B cell (primary cell): ENCODE measurements at regions not wholly inside any gene's neighbourhood (a gene's known extent, or its start where the extent isn't known, plus 50 kb on each side); places are given as distances from the start of the nearest gene placed in this dataset.

Source experiments
- ATAC-seq: fragments of 200-7000 bp; cut with Tn5 transposase; one replicate; pipeline ENCODE4 v1.10.0; 2021; ENCODE audit warnings: low read depth, mild to moderate bottlenecking, moderate number of reproducible peaks, moderate library complexity
- CTCF ChIA-PET: fragments of 350-600 bp; sonication (Branson Sonifier 250); formaldehyde crosslinking; loops from one replicate; lab custom pipeline; 2021; ENCODE audit warnings: antibody characterized with exemption, inconsistent platforms; lab: Charles Lee
- POLR2A ChIA-PET: fragments of 350-600 bp; sonication (Branson Sonifier 250); formaldehyde crosslinking; loops from one replicate; lab custom pipeline; 2021; ENCODE audit warnings: antibody characterized with exemption; lab: Charles Lee
- DNase-seq: peaks from one replicate; pipeline ENCODE4 v3.0.0; 2013
- H2AFZ ChIP-seq: 2 replicates; pipeline ENCODE4 v1.6.1; 2012; ENCODE audit warnings: mild to moderate bottlenecking, low read depth, low read length; ENCODE audit not compliant: insufficient read depth, poor library complexity, severe bottlenecking
- H3K27ac ChIP-seq, 2 donors: 1 replicate in 1 of 2; 2 replicates in 1 of 2; pipeline ENCODE4 v1.5.1; 2012 to 2013; ENCODE audit warnings: low read length in 2 of 2, mild to moderate bottlenecking in 2 of 2, moderate library complexity in 1 of 2
- H3K27me3 ChIP-seq, 4 experiments: fragments of 200-600 bp in 1 of 4; sonication (generic) in 1 of 4; replicated peaks in 1 of 4; 1 replicate in 2 of 4; 2 replicates in 2 of 4; pipeline versions ENCODE4 v1.6.1 to v1.7.0; 2013 to 2016; ENCODE audit warnings: low read length in 3 of 4, mild to moderate bottlenecking in 2 of 4, mixed read lengths in 1 of 4, moderate library complexity in 1 of 4; ENCODE audit not compliant: insufficient read depth in 4 of 4, control insufficient read depth in 3 of 4; ENCODE audit errors: control extremely low read depth in 1 of 4
- H3K36me3 ChIP-seq, 2 experiments: replicated peaks in 1 of 2; 1 replicate in 1 of 2; 2 replicates in 1 of 2; pipeline versions ENCODE4 v1.6.1 to v1.7.1; 2013; ENCODE audit warnings: low read length in 1 of 2; ENCODE audit not compliant: insufficient read depth in 2 of 2, control insufficient read depth in 1 of 2; ENCODE audit errors: control extremely low read depth in 1 of 2, extremely low read depth in 1 of 2
- H3K4me1 ChIP-seq, 2 donors: fragments of 200-600 bp in 1 of 2; sonication (generic) in 1 of 2; 1 replicate in 1 of 2; 2 replicates in 1 of 2; pipeline versions ENCODE4 v1.5.1 to v1.6.1; 2013 to 2017; ENCODE audit warnings: low read length in 2 of 2; ENCODE audit not compliant: control insufficient read depth in 2 of 2, insufficient read depth in 2 of 2
- H3K4me2 ChIP-seq: replicated peaks from 2 replicates; pipeline ENCODE3; 2012; ENCODE audit warnings: mild to moderate bottlenecking, low read depth, low read length; ENCODE audit not compliant: poor library complexity, severe bottlenecking
- H3K4me3 ChIP-seq, 5 experiments: fragments of 200-600 bp in 1 of 5; sonication (generic) in 1 of 5; 1 replicate in 3 of 5; 2 replicates in 2 of 5; pipeline versions ENCODE4 v1.5.1 to v1.7.0; 2011 to 2016; ENCODE audit warnings: low read length in 4 of 5, mild to moderate bottlenecking in 4 of 5, low read depth in 2 of 5, control low read depth in 1 of 5, moderate library complexity in 1 of 5; ENCODE audit not compliant: insufficient read depth in 1 of 5; ENCODE audit errors: control extremely low read depth in 1 of 5, extremely low read depth in 1 of 5
- H3K79me2 ChIP-seq: fragments of 200-600 bp; sonication (generic); one replicate; pipeline ENCODE4 v1.6.0; 2016; ENCODE audit warnings: low read length; ENCODE audit not compliant: control insufficient read depth, insufficient read depth
- H3K9ac ChIP-seq: fragments of 200-600 bp; sonication (generic); 2 replicates; pipeline ENCODE4 v1.6.1; 2017; ENCODE audit warnings: mild to moderate bottlenecking, low read length, moderate library complexity
- H3K9me3 ChIP-seq, 3 donors: one replicate each; pipeline versions ENCODE4 v1.6.1 to v1.7.1; 2013; ENCODE audit warnings: low read length in 2 of 3; ENCODE audit not compliant: control insufficient read depth in 2 of 3, insufficient read depth in 1 of 3; ENCODE audit errors: control extremely low read depth in 1 of 3
- H4K20me1 ChIP-seq: 2 replicates; pipeline ENCODE4 v1.6.0; 2012; ENCODE audit warnings: mild to moderate bottlenecking, low read length; ENCODE audit not compliant: insufficient read depth, control insufficient read depth, poor library complexity, severe bottlenecking
- H3K27ac Mint-ChIP-seq: one replicate; pipeline ENCODE4 v1.8.0; 2021; ENCODE audit warnings: mixed read lengths
- H3K27me3 Mint-ChIP-seq: one replicate; pipeline ENCODE4 v1.8.0; 2021; ENCODE audit warnings: mixed read lengths
- H3K4me1 Mint-ChIP-seq: one replicate; pipeline ENCODE4 v1.8.0; 2021; ENCODE audit warnings: mixed read lengths
- H3K4me3 Mint-ChIP-seq: one replicate; pipeline ENCODE4 v1.8.0; 2021; ENCODE audit warnings: mixed read lengths
- H3K9me3 Mint-ChIP-seq: one replicate; pipeline ENCODE4 v1.8.0; 2022; ENCODE audit warnings: mixed read lengths; ENCODE audit not compliant: insufficient read depth
- CTCF ChIP-seq: fragments of 200-600 bp; IDR thresholded peaks from one replicate; pipeline ENCODE4 v1.8.0; 2022; ENCODE audit warnings: antibody characterized with exemption, mild to moderate bottlenecking
- EZH2 ChIP-seq: IDR thresholded peaks from 2 replicates; pipeline ENCODE4 v1.6.1; 2012; ENCODE audit warnings: borderline replicate concordance, low read depth, mild to moderate bottlenecking, moderate library complexity, low read length; ENCODE audit not compliant: insufficient read depth, poor library complexity, severe bottlenecking
- WGBS: methylation state at CpG from one replicate; pipeline ENCODE4 v1.1.5; 2013; ENCODE audit warnings: missing lambda C conversion rate; ENCODE audit not compliant: insufficient coverage; 5-methylcytosine and 5-hydroxymethylcytosine counted together
- intact Hi-C: fragments of 100-400 bp; cut with micrococcal nuclease; formaldehyde crosslinking; loops from one replicate; pipeline ENCODE4 v1.10.0; 2022

- Histone ChIP-seq H3K36me3 (no peaks in the 10 kb centered on the region), H2AFZ (no peak overlapping the region), H3K79me2 (no peaks in the 10 kb centered on the region), H3K4me1 (no peaks in the 10 kb centered on the region), H3K9ac (no peak overlapping the region), H4K20me1 (no peaks in the 10 kb centered on the region), H3K4me2 (no peak overlapping the region), H3K9me3 (peaks cover 0 to 3% (median 0%) of the 10 kb centered on the region in 3 donors), H3K27me3 (no peaks in the 10 kb centered on the region), H3K4me3 (no peak overlapping the region), H3K27ac (no peak overlapping the region)
- TF ChIP-seq EZH2 (no peak), CTCF (no peak)
- intact Hi-C loops = no loop called here
- Mint-ChIP-seq H3K4me3 (no peak overlapping the region), H3K4me1 (no peaks in the 10 kb centered on the region), H3K9me3 (no peaks in the 10 kb centered on the region), H3K27ac (no peak overlapping the region), H3K27me3 (no peaks in the 10 kb centered on the region)
- 97% methylated on average over 9 of the region's 15 CpGs for WGBS
- DNase-seq (no peak), ATAC-seq (no peak)
- ChIA-PET CTCF (no interaction called here), POLR2A (no interaction called here)
Observed at GRCh38 chr2:103176294-103176915, 414.6 kb downstream of the TMEM182 start.

GRCh38 chr2:103179798-103180197 is 418.0 kb downstream of the TMEM182 start:
- WGBS = no CpG with 5 or more reads among the region's 3 CpGs
- no peak overlapping the region for H3K9ac ChIP-seq
- ChIA-PET POLR2A (no interaction called here), CTCF (no interaction called here)
- H3K27me3 ChIP-seq = no peaks in the 10 kb centered on the region
- no peak overlapping the region for H3K27ac ChIP-seq
- no peaks in the 10 kb centered on the region for H3K4me1 Mint-ChIP-seq
- H4K20me1 ChIP-seq = no peaks in the 10 kb centered on the region
- intact Hi-C loops = no loop called here
- no peaks in the 10 kb centered on the region for H3K27me3 Mint-ChIP-seq
- DNase-seq (no peak), ATAC-seq (no peak)
- no peaks in the 10 kb centered on the region for H3K9me3 Mint-ChIP-seq
- no peak overlapping the region for H3K4me3 ChIP-seq
- no peak for TF ChIP-seq CTCF
- no peak for TF ChIP-seq EZH2
- H2AFZ ChIP-seq = no peak overlapping the region
- H3K79me2 ChIP-seq = no peaks in the 10 kb centered on the region
- H3K9me3 ChIP-seq = peaks cover 0 to 3% (median 0%) of the 10 kb centered on the region in 3 donors
- no peaks in the 10 kb centered on the region for H3K36me3 ChIP-seq
- H3K4me1 ChIP-seq = no peaks in the 10 kb centered on the region
- no peak overlapping the region for H3K4me3 Mint-ChIP-seq
- no peak overlapping the region for H3K4me2 ChIP-seq
- no peak overlapping the region for H3K27ac Mint-ChIP-seq
